Neural progenitor cell (in vitro differentiated cells): ENCODE measurements at regions not wholly inside any gene's neighbourhood (a gene's known extent, or its start where the extent isn't known, plus 50 kb on each side); places are given as distances from the start of the nearest gene placed in this dataset.

Source experiments
- CTCF ChIP-seq: fragments of 200-600 bp; sonication (generic); IDR thresholded peaks from 2 replicates; pipeline ENCODE4 v1.5.1; 2017; ENCODE audit warnings: antibody characterized with exemption, mild to moderate bottlenecking
- EZH2 ChIP-seq: fragments of 200-600 bp; sonication (generic); IDR thresholded peaks from 2 replicates; pipeline ENCODE4 v1.6.1; 2017; ENCODE audit warnings: antibody characterized with exemption, mild to moderate bottlenecking, moderate library complexity

- no peak for TF ChIP-seq CTCF
- no peak for TF ChIP-seq EZH2
Measured at GRCh38 chr2:175359710-175360109, 178.2 kb upstream of the ATP5MC3 start.
